ENCODE measurements at regions not wholly inside any gene's neighbourhood (a gene's known extent, or its start where the extent isn't known, plus 50 kb on each side); places are given as distances from the start of the nearest gene placed in this dataset.

- CTCF ChIA-PET: no interaction called here
- no peak overlapping the region for H3K4me2 ChIP-seq (ENCODE audit: low read length)
- no peak for TF ChIP-seq FOSL1 (IDR thresholded peaks at IDR 0.05; ENCODE audit: low read depth)
- TF ChIP-seq SIN3A (IDR thresholded peaks at IDR 0.05; ENCODE audit: low read depth): no peak
Observed at GRCh38 chr3:94462931-94463330, 400.1 kb downstream of the NSUN3 start.

GRCh38 chr3:94472511-94472910, 409.6 kb downstream of the NSUN3 start:
- intact Hi-C loops (cut with micrococcal nuclease): no loop called here
- Histone ChIP-seq H3K4me3 (replicated peaks in 1 of 2; ENCODE audit: low read depth in 1 of 2, low read length in 2 of 2) (no peak overlapping the region), H2AFZ (ENCODE audit: low read depth, low read length, poor library complexity, severe bottlenecking) (no peak overlapping the region), H3K79me2 (ENCODE audit: insufficient read depth, low read length) (no peaks in the 10 kb centered on the region), H3K4me2 (ENCODE audit: low read length) (no peak overlapping the region), H3K9me3 (ENCODE audit: control insufficient read depth in 1 of 2, insufficient read depth in 1 of 2, low read depth in 1 of 2, low read length in 2 of 2) (peaks cover 0 to 3% of the 10 kb centered on the region in 2 experiments; a peak in 2 of 4 replicates), H4K20me1 (ENCODE audit: insufficient read depth) (no peaks in the 10 kb centered on the region), H3K27me3 (ENCODE audit: insufficient read depth, low read length) (no peaks in the 10 kb centered on the region), H3K9me2 (ENCODE audit: insufficient read depth) (no peaks in the 10 kb centered on the region), H3K36me3 (ENCODE audit: control insufficient read depth in 1 of 2, insufficient read depth in 2 of 2, low read length in 2 of 2) (no peaks in the 10 kb centered on the region), H3K9ac (ENCODE audit: low read length) (no peak overlapping the region), H3K27ac (ENCODE audit: low read depth, low read length) (no peak overlapping the region), H3K4me1 (ENCODE audit: control insufficient read depth in 1 of 2, insufficient read depth in 2 of 2, low read length in 2 of 2) (no peaks in the 10 kb centered on the region)
- DNase-seq (ENCODE audit: low read depth, low spot score) (no peak), ATAC-seq (no peak)
- BruUV-seq (replicated peaks): no TSS peak
- ChIA-PET POLR2A (no interaction called here), RAD21 (ENCODE audit: low non-redundant PET in 1 of 2, low total read pairs in 2 of 2, uncharacterized antibody in 2 of 2, unreplicated experiment in 2 of 2) (no interaction called here), CTCF (no interaction called here)
- TF ChIP-seq TCF7L2 (IDR thresholded peaks at IDR 0.05; ENCODE audit: borderline replicate concordance, extremely low read depth, insufficient read depth, insufficient read length): no peak
- TF ChIP-seq, protein P1, sequence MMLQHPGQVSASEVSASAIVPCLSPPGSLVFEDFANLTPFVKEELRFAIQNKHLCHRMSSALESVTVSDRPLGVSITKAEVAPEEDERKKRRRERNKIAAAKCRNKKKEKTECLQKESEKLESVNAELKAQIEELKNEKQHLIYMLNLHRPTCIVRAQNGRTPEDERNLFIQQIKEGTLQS (IDR thresholded peaks at IDR 0.05): no peak
- TF ChIP-seq, protein P2, sequence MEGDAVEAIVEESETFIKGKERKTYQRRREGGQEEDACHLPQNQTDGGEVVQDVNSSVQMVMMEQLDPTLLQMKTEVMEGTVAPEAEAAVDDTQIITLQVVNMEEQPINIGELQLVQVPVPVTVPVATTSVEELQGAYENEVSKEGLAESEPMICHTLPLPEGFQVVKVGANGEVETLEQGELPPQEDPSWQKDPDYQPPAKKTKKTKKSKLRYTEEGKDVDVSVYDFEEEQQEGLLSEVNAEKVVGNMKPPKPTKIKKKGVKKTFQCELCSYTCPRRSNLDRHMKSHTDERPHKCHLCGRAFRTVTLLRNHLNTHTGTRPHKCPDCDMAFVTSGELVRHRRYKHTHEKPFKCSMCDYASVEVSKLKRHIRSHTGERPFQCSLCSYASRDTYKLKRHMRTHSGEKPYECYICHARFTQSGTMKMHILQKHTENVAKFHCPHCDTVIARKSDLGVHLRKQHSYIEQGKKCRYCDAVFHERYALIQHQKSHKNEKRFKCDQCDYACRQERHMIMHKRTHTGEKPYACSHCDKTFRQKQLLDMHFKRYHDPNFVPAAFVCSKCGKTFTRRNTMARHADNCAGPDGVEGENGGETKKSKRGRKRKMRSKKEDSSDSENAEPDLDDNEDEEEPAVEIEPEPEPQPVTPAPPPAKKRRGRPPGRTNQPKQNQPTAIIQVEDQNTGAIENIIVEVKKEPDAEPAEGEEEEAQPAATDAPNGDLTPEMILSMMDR (IDR thresholded peaks at IDR 0.05 in 2 of 3, conservative IDR thresholded peaks at IDR 0.05 in 1 of 3; ENCODE audit: borderline replicate concordance in 1 of 3, insufficient read depth in 1 of 3, low read depth in 2 of 3, low read length in 2 of 3): no peak
- TF ChIP-seq EGR1 (IDR thresholded peaks at IDR 0.05; ENCODE audit: low read depth): no peak
- no peak for TF ChIP-seq FOSL1 (IDR thresholded peaks at IDR 0.05; ENCODE audit: low read depth)
- no peak for TF ChIP-seq ZBTB33 (IDR thresholded peaks at IDR 0.05; ENCODE audit: extremely low read depth, insufficient replicate concordance, low read length)
- no peak for TF ChIP-seq YY1 (IDR thresholded peaks at IDR 0.05; ENCODE audit: extremely low read depth, insufficient replicate concordance, low read depth, low read length)
- TF ChIP-seq JUND (IDR thresholded peaks at IDR 0.05): no peak
- TF ChIP-seq POLR2A (IDR thresholded peaks at IDR 0.05; ENCODE audit: borderline replicate concordance, extremely low read depth, insufficient read depth, insufficient read length): no peak
- TF ChIP-seq RAD21 (IDR thresholded peaks at IDR 0.05; ENCODE audit: low read depth): no peak
- no peak for TF ChIP-seq ZNF274 (IDR thresholded peaks at IDR 0.05; ENCODE audit: low read depth, low read length)
- no peak for TF ChIP-seq SP1 (IDR thresholded peaks at IDR 0.05; ENCODE audit: low read depth)
- TF ChIP-seq ELF1 (IDR thresholded peaks at IDR 0.05; ENCODE audit: borderline replicate concordance, low read depth): no peak
- TF ChIP-seq CBX3 (IDR thresholded peaks at IDR 0.05; ENCODE audit: low read depth): no peak

More at GRCh38 chr3:94462931-94463330, 400.1 kb downstream of the NSUN3 start:
- no TSS peak for BruUV-seq (replicated peaks)
- no peaks in the 10 kb centered on the region for H3K4me1 ChIP-seq (ENCODE audit: control insufficient read depth in 1 of 2, insufficient read depth in 2 of 2, low read length in 2 of 2)
- no peak overlapping the region for H3K27ac ChIP-seq (ENCODE audit: low read depth, low read length)
- no peak overlapping the region for H3K9ac ChIP-seq (ENCODE audit: low read length)
- DNase-seq (ENCODE audit: low read depth, low spot score) (no peak), ATAC-seq (no peak)
- intact Hi-C loops (cut with micrococcal nuclease): no loop called here
- no peak overlapping the region for H3K4me3 ChIP-seq (replicated peaks in 1 of 2; ENCODE audit: low read depth in 1 of 2, low read length in 2 of 2)
- H3K9me3 ChIP-seq (ENCODE audit: control insufficient read depth in 1 of 2, insufficient read depth in 1 of 2, low read depth in 1 of 2, low read length in 2 of 2): peaks cover 0 to 40% of the 10 kb centered on the region in 2 experiments; a peak in 2 of 4 replicates
- POLR2A ChIA-PET: no interaction called here
- H3K79me2 ChIP-seq (ENCODE audit: insufficient read depth, low read length): no peaks in the 10 kb centered on the region
- H3K27me3 ChIP-seq (ENCODE audit: insufficient read depth, low read length): no peaks in the 10 kb centered on the region
- no peak overlapping the region for H2AFZ ChIP-seq (ENCODE audit: low read depth, low read length, poor library complexity, severe bottlenecking)
- no peaks in the 10 kb centered on the region for H4K20me1 ChIP-seq (ENCODE audit: insufficient read depth)
- H3K9me2 ChIP-seq (ENCODE audit: insufficient read depth): no peaks in the 10 kb centered on the region
- RAD21 ChIA-PET (ENCODE audit: low non-redundant PET in 1 of 2, low total read pairs in 2 of 2, uncharacterized antibody in 2 of 2, unreplicated experiment in 2 of 2): no interaction called here
- H3K36me3 ChIP-seq (ENCODE audit: control insufficient read depth in 1 of 2, insufficient read depth in 2 of 2, low read length in 2 of 2): no peaks in the 10 kb centered on the region
